Activated CD8-positive, alpha-beta T cell treated with anti-CD3 and anti-CD28 coated beads for 36 hours (primary cell): ENCODE measurements at regions not wholly inside any gene's neighbourhood (a gene's known extent, or its start where the extent isn't known, plus 50 kb on each side); places are given as distances from the start of the nearest gene placed in this dataset.

ENCODE experiments used
- ATAC-seq: fragments of 200-7000 bp; cut with Tn5 transposase; one replicate; pipeline ENCODE4 v1.10.0; 2021; ENCODE audit warnings: mild to moderate bottlenecking, moderate library complexity
- CTCF ChIA-PET: fragments of 350-600 bp; sonication (Branson Sonifier 250); formaldehyde crosslinking; loops from one replicate; lab custom pipeline; 2021; ENCODE audit warnings: antibody characterized with exemption; lab: Charles Lee
- POLR2A ChIA-PET: fragments of 350-600 bp; sonication (Branson Sonifier 250); formaldehyde crosslinking; loops from one replicate; lab custom pipeline; 2021; ENCODE audit warnings: antibody characterized with exemption; lab: Charles Lee
- DNase-seq: peaks from one replicate; pipeline ENCODE4 v3.0.0-alpha.2; 2020
- H3K27ac Mint-ChIP-seq: one replicate; pipeline ENCODE4 v1.8.0; 2021; ENCODE audit warnings: mild to moderate bottlenecking, mixed read lengths
- H3K27me3 Mint-ChIP-seq: one replicate; pipeline ENCODE4 v1.8.0; 2021; ENCODE audit warnings: mixed read lengths
- H3K36me3 Mint-ChIP-seq: one replicate; pipeline ENCODE4 v1.8.0; 2021; ENCODE audit warnings: low read depth, mixed read lengths
- H3K4me1 Mint-ChIP-seq: one replicate; pipeline ENCODE4 v1.8.0; 2021; ENCODE audit warnings: low read depth, mixed read lengths
- H3K4me3 Mint-ChIP-seq: one replicate; pipeline ENCODE4 v1.8.0; 2021; ENCODE audit warnings: mild to moderate bottlenecking, moderate library complexity, mixed read lengths
- H3K9me3 Mint-ChIP-seq: one replicate; pipeline ENCODE4 v1.8.0; 2021; ENCODE audit warnings: mixed read lengths
- intact Hi-C: fragments of 100-400 bp; cut with micrococcal nuclease; formaldehyde crosslinking; loops from one replicate; pipeline ENCODE4 v1.10.0; 2022
- TF ChIP-seq, protein P1 (sequence below): fragments of 200-600 bp; IDR thresholded peaks from one replicate; pipeline ENCODE4 v1.8.0; 2022; ENCODE audit warnings: antibody characterized with exemption, mild to moderate bottlenecking

DNA sequence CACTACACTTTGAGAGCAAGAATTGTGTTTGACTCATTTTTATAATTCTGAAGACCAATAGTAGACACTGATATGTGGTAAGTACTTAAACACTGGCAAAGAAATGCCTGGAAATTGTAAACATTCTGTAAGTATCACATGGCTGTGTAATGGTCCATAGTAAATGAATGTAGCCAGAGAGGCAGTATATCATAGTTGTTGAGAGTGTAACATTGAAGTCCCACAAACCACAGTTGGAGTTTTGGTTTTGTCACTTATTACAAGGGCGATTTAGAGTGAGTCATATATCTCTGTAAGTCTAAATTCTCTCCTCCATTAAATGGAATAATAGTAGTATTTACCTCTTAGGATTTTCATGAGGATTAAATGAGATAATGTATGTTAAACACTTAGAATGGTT lies 181.1 kb upstream of the MEF2C start:
- intact Hi-C loops, result no loop called here
- POLR2A ChIA-PET, result no interaction called here
- no peaks in the 10 kb centered on the region for H3K4me1 Mint-ChIP-seq

DNA sequence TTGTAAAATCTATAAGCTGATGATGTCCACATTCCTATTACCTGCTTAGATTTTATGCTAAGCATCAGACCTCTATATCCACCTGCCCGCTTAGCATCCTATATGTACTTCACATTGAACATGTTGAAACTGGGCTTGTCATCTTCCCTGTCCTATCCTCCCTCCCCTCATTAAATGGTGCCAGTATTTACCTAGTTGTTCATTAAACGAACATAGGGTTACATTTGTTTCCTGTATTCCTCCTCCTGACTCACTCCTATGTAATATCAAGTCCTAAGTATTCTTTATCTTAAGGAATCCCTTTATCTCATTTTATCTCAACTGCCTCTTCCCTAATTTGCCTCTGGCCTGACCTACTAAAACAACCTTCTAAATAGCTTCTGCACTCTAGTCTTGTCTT lies 177.8 kb upstream of the MEF2C start:
- TF ChIP-seq, protein P1, sequence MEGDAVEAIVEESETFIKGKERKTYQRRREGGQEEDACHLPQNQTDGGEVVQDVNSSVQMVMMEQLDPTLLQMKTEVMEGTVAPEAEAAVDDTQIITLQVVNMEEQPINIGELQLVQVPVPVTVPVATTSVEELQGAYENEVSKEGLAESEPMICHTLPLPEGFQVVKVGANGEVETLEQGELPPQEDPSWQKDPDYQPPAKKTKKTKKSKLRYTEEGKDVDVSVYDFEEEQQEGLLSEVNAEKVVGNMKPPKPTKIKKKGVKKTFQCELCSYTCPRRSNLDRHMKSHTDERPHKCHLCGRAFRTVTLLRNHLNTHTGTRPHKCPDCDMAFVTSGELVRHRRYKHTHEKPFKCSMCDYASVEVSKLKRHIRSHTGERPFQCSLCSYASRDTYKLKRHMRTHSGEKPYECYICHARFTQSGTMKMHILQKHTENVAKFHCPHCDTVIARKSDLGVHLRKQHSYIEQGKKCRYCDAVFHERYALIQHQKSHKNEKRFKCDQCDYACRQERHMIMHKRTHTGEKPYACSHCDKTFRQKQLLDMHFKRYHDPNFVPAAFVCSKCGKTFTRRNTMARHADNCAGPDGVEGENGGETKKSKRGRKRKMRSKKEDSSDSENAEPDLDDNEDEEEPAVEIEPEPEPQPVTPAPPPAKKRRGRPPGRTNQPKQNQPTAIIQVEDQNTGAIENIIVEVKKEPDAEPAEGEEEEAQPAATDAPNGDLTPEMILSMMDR, result no peak
- no peaks in the 10 kb centered on the region for H3K4me1 Mint-ChIP-seq
- no peaks in the 10 kb centered on the region for H3K36me3 Mint-ChIP-seq
- CTCF ChIA-PET, result no interaction called here
- DNase-seq (no peak), ATAC-seq (no peak)
- POLR2A ChIA-PET, result no interaction called here
- H3K27me3 Mint-ChIP-seq, result no peaks in the 10 kb centered on the region
- no peak overlapping the region for H3K27ac Mint-ChIP-seq
- H3K9me3 Mint-ChIP-seq, result no peaks in the 10 kb centered on the region
- H3K4me3 Mint-ChIP-seq, result no peak overlapping the region
- intact Hi-C loops, result no loop called here

More for the DNA sequence above, 181.1 kb upstream of the MEF2C start:
- H3K36me3 Mint-ChIP-seq, result no peaks in the 10 kb centered on the region
- TF ChIP-seq, protein P1, result no peak
- CTCF ChIA-PET, result no interaction called here
- H3K27me3 Mint-ChIP-seq, result no peaks in the 10 kb centered on the region
- DNase-seq, result no peak
- no peaks in the 10 kb centered on the region for H3K9me3 Mint-ChIP-seq
- no peak overlapping the region for H3K4me3 Mint-ChIP-seq
- no peak for ATAC-seq
- H3K27ac Mint-ChIP-seq, result no peak overlapping the region

DNA sequence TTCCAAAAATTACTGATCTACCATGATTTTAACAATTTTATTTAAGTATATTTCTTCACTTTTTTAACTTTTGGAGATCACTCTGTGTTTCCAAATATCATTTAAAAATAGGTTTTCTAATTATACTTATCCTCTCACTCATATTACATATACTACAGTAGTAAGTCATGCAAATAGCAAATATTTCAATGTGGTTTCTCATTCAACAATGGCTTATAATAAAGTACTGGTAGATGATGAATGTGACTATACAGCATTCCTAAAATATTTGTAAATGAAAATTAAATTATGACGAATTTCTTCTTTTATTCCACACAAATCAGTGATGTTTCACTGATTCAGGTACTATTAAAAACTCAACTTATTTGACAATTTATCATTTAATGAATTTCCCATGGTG lies 176.3 kb upstream of the MEF2C start:
- POLR2A ChIA-PET, result no interaction called here
- TF ChIP-seq, protein P1, result no peak
- no peaks in the 10 kb centered on the region for H3K27me3 Mint-ChIP-seq
- no peak for ATAC-seq
- CTCF ChIA-PET, result no interaction called here
- H3K9me3 Mint-ChIP-seq, result no peaks in the 10 kb centered on the region
- no peaks in the 10 kb centered on the region for H3K4me1 Mint-ChIP-seq
- intact Hi-C loops, result no loop called here
- H3K4me3 Mint-ChIP-seq, result no peak overlapping the region
- H3K36me3 Mint-ChIP-seq, result no peaks in the 10 kb centered on the region
- DNase-seq, result no peak
- H3K27ac Mint-ChIP-seq, result no peak overlapping the region

DNA sequence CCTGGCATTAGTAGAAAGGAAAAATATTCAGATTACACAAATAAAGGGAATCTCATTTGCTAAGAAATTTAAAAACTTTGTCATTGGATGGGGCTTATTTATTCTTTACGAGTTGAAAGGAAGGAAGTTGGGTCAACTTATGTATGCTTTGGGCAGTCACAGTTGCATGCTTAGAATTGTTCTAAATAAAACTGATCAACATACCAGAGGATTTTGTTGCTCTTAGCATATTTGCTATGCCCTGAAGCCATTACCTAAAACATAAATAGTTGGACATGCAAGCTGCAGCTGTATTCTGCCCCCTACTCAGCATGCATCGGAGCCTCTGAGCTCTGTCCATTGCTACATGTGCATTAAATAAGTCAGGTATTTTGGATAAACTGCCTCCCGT lies 172.7 kb upstream of the MEF2C start:
- CTCF ChIA-PET, result no interaction called here
- ATAC-seq (no peak), DNase-seq (no peak)
- no peak overlapping the region for H3K27ac Mint-ChIP-seq
- no peaks in the 10 kb centered on the region for H3K27me3 Mint-ChIP-seq
- H3K4me1 Mint-ChIP-seq, result no peaks in the 10 kb centered on the region
- TF ChIP-seq, protein P1, result no peak
- POLR2A ChIA-PET, result no interaction called here
- no peak overlapping the region for H3K4me3 Mint-ChIP-seq
- intact Hi-C loops, result no loop called here
- peaks cover 2% of the 10 kb centered on the region for H3K9me3 Mint-ChIP-seq
- H3K36me3 Mint-ChIP-seq, result no peaks in the 10 kb centered on the region

DNA sequence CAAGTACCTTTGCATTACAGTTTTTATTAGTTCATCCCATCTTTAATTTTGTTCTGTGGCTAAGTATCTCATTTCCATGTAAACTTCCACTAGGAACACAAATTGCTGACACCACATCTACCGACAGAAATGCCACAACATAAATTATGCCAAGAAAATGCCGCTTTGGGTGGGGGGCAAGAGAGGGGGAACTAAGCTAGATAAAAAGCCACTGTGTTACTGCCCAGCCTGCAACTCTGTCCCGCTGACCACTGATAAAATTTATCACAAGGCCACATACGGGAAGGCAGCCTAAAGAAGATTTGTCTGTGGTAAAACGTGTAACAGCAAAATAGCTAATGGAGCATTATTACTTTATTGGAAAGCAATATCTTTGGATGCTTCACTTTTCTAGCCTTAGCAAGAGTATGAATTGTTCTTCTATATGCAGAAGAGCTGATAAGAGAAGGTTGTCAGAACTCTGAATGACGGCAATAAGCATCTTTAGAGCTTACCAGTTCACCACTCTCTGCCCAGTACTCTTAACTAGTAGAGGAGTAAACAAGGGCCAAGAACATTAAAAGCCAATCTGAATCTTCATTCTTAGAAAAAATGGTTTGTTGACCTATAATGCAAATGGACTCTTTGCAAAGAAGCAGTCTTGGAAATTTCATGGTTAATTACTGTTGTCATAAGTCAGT lies 172.2 kb upstream of the MEF2C start:
- Mint-ChIP-seq H3K9me3 (peaks cover 8% of the 10 kb centered on the region), H3K36me3 (no peaks in the 10 kb centered on the region), H3K27me3 (no peaks in the 10 kb centered on the region), H3K27ac (no peak overlapping the region), H3K4me3 (no peak overlapping the region), H3K4me1 (no peaks in the 10 kb centered on the region)
- TF ChIP-seq, protein P1, result no peak
- CTCF ChIA-PET, result no interaction called here
- intact Hi-C loops, result no loop called here
- POLR2A ChIA-PET, result no interaction called here
- no peak for DNase-seq
- no peak for ATAC-seq
